ENCODE measurements at regions not wholly inside any gene's neighbourhood (a gene's known extent, or its start where the extent isn't known, plus 50 kb on each side); places are given as distances from the start of the nearest gene placed in this dataset.
A peak's percentile ranks its signal among the peaks of the same experiment; 100 is the strongest.

- DNase-seq = no peak
Measured at GRCh38 chr5:93875693-93876092, 134.3 kb upstream of the POU5F2 start.

DNA sequence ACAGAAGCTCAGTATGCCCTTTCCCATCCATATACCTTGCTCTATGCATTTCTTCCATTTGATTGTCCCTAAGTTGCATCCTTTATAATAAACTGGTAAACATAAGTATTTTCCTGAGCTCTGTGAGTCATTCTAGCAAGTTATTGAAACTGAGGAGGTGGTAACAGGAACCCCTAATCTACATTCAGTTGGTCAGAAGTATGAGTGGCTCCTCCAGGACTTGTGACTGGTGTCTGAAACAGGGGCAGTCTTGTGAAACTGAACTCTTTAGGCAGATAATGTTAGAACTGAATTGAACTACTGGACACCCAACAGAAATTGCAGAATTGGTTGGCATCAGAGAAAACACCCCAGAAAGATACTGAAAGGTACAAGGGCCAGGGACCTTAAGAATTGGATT lies 133.1 kb upstream of the POU5F2 start:
- DNase-seq = no peak

DNA sequence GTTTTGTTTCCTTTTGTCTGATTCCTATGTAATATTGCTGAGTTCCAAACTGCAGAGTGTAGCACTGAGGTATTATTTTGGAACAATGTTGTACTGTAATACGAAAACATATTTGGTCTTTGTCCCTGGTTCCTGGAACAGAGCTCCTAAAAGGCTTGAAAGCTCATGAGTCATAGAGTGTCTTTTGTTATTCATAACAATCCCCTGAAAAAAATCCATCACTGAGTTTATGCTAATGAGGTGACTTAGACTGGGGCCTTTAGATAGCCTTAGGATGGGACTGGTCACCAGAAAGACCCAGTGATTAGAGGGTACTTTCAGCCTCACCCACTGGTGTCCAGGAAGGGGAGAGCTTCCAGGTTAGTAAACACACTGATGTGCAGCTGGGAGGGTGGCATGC lies 132.7 kb upstream of the POU5F2 start:
- no peak for DNase-seq

- no peak for DNase-seq
Measured at GRCh38 chr5:93873211-93873736, 131.9 kb upstream of the POU5F2 start.

GRCh38 chr5:93870649-93871048 lies 129.2 kb upstream of the POU5F2 start:
- DNase-seq = no peak

DNA sequence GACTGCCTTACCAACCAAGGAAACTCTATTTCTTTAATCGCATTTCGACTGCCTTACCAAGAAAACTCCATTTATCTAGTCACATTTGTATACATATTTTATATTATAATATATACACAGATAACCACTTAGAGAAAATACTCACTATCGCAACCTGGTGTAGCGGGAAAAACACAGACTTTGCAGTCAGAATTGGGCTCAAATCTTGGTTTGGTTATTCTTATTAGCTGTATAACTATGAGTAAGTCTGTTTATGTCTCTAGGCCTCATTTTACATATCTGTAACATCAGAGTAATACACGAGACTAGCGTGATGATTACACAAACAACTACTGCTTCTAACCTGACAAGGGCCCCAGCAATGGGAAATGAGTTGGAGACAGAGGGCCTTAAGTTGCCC lies 127.5 kb upstream of the POU5F2 start:
- DNase-seq = no peak

- DNase-seq = no peak
Measured at GRCh38 chr5:93850311-93850710, 108.9 kb upstream of the POU5F2 start.

GRCh38 chr5:93845376-93845775 lies 104.0 kb upstream of the POU5F2 start:
- DNase-seq = no peak

DNA sequence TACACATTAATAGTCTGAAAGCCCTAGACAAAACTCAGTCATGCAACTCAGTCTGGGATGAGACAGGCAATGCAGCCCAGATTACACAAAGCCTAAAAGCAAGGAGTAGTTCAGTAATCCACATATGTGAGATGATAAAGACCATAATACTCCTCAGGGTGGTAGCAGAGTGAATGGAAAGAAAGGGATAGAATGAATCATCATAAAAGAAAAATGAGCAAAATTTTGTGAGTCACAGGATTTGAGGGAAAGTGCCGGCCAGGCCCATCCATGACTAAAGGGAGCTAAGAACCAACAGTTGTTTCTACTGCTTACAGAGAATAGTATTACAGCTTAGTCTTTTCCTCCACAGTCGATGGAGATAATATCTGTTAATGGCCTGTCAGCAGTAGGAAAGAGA lies 90.0 kb upstream of the POU5F2 start:
- no peak for DNase-seq

- no peak for DNase-seq
Measured at GRCh38 chr5:93830893-93831292, 89.5 kb upstream of the POU5F2 start.

GRCh38 chr5:93829346-93829745 lies 87.9 kb upstream of the POU5F2 start:
- DNase-seq = no peak

DNA sequence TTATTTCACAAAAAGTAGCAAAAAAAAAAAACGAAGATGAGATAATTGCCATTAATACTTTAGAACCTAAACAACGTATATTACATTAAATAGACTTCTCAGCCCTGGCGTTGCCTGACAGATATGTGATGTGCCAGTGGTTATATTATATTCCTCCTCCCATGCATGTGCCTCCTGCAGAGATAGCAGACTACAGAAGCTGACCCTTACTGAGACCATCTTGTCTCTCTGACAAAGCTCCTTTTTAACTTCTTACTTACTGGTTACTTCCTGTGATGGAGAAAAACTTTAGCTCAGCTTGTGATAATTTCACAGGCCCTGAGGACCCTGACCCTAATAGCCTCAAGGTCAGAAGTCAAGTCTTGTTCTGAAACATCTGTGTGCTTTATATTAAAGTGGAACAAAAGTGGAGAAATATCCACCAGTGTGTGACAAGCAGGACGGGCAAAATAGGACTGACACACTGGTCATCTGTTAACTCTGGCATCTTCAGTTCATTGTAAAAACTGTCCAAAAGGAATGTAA lies 80.6 kb upstream of the POU5F2 start:
- no peak for DNase-seq

DNA sequence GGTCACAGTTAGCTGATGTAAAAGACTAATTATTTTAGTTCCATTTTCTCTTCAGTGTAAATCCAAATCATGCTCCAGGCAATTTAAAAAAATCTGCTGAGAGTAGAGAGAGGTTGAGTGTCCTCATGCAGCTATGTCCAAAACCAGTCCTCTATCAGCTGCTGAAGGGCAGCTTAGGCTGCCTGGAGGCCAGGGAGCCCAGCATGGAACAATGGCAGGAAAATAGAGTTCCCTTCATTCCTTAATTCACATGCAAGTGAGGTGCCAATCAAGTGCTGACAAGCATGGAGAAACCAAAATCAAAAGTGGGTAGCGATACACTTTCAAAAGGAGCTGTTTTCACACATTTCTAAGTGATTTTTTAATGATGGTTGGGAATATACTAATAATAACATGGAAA lies 78.3 kb upstream of the POU5F2 start:
- no peak for DNase-seq

DNA sequence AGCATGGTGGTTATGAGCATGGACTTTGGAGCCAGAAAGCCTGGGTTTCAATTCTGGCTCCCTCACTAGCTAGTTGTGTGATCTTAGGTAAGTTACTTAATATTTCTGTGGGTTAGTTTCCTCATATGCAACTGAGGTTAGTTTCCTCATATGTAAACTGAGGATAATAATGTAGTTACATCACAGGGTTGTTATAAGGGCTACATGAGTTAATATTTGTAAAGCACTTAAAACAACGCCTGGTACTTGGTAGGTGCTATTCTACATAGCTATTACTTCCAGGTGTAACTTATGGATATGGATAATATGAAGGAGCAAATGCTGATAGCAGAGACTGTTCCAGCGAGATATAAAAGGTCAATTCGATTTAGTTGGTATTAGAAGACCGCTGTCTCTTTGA lies 69.4 kb upstream of the POU5F2 start:
- no peak for DNase-seq

GRCh38 chr5:93809430-93809829 lies 68.0 kb upstream of the POU5F2 start:
- DNase-seq = no peak

DNA sequence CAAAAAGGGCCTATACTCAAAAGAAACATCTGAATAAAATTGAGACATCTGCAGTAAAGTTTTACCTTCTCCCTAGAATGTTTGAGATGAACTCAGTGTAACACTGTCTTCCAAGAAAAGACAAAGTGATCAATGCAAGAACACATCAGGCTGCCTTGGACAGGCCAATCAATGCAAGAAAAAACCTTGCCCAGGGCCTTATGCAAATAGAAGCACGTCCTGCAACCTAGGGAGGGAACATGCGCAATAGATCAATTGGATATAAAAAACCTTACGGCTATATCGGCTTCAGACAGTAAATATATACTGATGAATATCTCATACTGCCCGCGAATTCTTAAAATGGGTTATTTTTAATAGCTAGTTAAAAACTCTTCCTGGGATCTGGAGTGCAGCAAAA lies 66.4 kb upstream of the POU5F2 start:
- DNase-seq = no peak

GRCh38 chr5:93805616-93806379 lies 64.4 kb upstream of the POU5F2 start:
- no peak for DNase-seq

DNA sequence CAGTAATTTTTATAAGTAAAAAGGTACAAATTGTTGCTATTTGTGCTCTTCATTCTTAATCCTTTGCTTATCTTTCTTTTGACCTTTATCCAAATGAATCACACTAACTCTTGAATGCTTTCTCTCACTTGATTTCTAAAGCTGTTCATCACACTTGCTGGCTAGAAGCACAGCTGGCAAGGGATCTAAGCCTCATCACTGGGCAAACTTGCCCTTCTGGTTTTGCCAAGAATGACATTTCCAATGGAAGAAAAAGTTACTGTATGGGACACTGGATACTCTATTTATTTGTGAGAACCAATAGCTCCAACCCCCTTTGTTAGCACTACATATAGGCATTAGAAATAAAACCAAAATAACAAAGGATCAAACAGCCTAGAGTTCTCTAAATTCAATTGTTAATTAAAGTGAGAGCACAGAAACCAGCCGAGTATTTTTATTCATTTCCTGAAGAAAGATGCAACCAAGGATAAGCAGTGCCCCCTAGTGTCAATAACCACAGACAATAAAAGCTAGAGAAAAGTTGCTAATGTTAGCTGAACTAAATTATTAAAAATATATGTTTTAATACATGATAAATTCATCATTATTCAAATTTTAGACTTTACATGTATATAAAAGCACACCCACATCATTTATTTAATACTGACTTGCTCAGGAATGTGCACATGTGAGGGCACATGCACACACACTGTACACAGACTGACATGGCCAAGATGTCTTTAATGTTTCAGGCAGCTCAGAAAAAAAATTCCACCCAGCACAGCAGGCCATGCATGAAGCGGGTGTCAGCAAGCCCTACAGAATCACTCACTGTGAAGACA lies 59.8 kb upstream of the POU5F2 start:
- DNase-seq = peak; percentile 62

GRCh38 chr5:93794954-93795353 lies 53.6 kb upstream of the POU5F2 start:
- DNase-seq = no peak

DNA sequence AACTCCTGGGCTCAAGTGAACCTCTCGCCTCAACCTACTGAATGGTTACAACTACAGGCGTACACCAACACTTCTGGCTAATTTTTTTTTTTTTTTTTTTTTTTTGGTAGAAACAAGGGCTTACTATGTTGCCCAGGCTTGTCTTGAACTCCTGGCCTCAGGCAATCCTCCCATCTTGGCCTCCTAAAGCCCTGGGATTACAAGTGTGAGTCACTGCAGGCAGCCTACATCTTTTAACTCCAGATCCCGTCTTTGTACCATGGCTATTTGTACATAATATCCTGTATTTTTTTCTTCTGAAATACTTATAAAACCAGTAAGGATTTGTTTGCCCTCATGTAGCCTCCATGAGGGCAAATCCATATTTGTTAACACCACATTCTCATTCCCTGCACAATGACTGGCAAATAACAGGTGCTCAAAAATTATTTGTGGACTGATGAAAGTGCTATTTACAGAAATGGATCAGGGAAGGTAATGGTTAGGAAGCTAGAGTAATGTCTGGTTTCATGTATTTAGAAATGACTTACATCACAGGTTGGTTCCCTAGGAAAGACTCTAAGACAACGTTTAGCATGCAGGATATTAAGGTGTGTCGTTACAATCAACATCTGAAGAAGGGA lies 51.9 kb upstream of the POU5F2 start:
- DNase-seq = no peak

- no peak for DNase-seq
Measured at GRCh38 chr5:93791518-93791972, 50.1 kb upstream of the POU5F2 start.
